ENCODE measurements at regions not wholly inside any gene's neighbourhood (a gene's known extent, or its start where the extent isn't known, plus 50 kb on each side); places are given as distances from the start of the nearest gene placed in this dataset.

- 84 to 90% (median 86%) methylated on average over 6 of the region's 6 CpGs for WGBS, 3 donors
- H3K27me3 ChIP-seq = peaks cover 4% of the 10 kb centered on the region
- no peak overlapping the region for H3K4me3 ChIP-seq
- TF ChIP-seq EP300 (IDR thresholded peaks at IDR 0.05) (no peak), CTCF (IDR thresholded peaks at IDR 0.05) (no peak), POLR2A (IDR thresholded peaks at IDR 0.05) (no peak)
- H3K9me3 ChIP-seq = no peaks in the 10 kb centered on the region
- H3K36me3 ChIP-seq = no peaks in the 10 kb centered on the region
- H3K27ac ChIP-seq = no peak overlapping the region
- no peaks in the 10 kb centered on the region for H3K4me1 ChIP-seq (ENCODE audit: insufficient read depth)
- intact Hi-C loops (cut with DNase I) = no loop called here
- DNase-seq = no peak
Measured at GRCh38 chr7:115883629-115884028, 146.9 kb downstream of the TFEC start.

- H3K4me3 ChIP-seq = no peak overlapping the region
- H3K4me1 ChIP-seq (ENCODE audit: insufficient read depth) = no peaks in the 10 kb centered on the region
- H3K36me3 ChIP-seq = no peaks in the 10 kb centered on the region
- intact Hi-C loops (cut with DNase I) = no loop called here
- peaks cover 4% of the 10 kb centered on the region for H3K27me3 ChIP-seq
- WGBS, 3 donors = 88 to 95% (median 90%) methylated on average over 2 of the region's 2 CpGs
- DNase-seq = no peak
- no peak for TF ChIP-seq CTCF (IDR thresholded peaks at IDR 0.05)
- TF ChIP-seq POLR2A (IDR thresholded peaks at IDR 0.05) = no peak
- TF ChIP-seq EP300 (IDR thresholded peaks at IDR 0.05) = no peak
- H3K27ac ChIP-seq = no peak overlapping the region
- no peaks in the 10 kb centered on the region for H3K9me3 ChIP-seq
Measured at GRCh38 chr7:115881476-115881875, 149.1 kb downstream of the TFEC start.

- Histone ChIP-seq H3K36me3 (no peaks in the 10 kb centered on the region), H3K4me1 (ENCODE audit: insufficient read depth) (no peaks in the 10 kb centered on the region), H3K27ac (no peak overlapping the region), H3K27me3 (peaks cover 4% of the 10 kb centered on the region), H3K9me3 (no peaks in the 10 kb centered on the region), H3K4me3 (no peak overlapping the region)
- WGBS, 3 donors = 86 to 91% (median 91%) methylated on average over 2 of the region's 2 CpGs
- TF ChIP-seq CTCF (IDR thresholded peaks at IDR 0.05) (no peak), EP300 (IDR thresholded peaks at IDR 0.05) (no peak), POLR2A (IDR thresholded peaks at IDR 0.05) (no peak)
- no peak for DNase-seq
- intact Hi-C loops (cut with DNase I) = no loop called here
Measured at GRCh38 chr7:115879171-115879570, 151.4 kb downstream of the TFEC start.

- TF ChIP-seq EP300 (IDR thresholded peaks at IDR 0.05) (no peak), POLR2A (IDR thresholded peaks at IDR 0.05) (no peak), CTCF (IDR thresholded peaks at IDR 0.05) (no peak)
- DNase-seq = no peak
- H3K4me3 ChIP-seq = no peak overlapping the region
- no peaks in the 10 kb centered on the region for H3K9me3 ChIP-seq
- H3K4me1 ChIP-seq (ENCODE audit: insufficient read depth) = no peaks in the 10 kb centered on the region
- no peaks in the 10 kb centered on the region for H3K27me3 ChIP-seq
- H3K36me3 ChIP-seq = no peaks in the 10 kb centered on the region
- no peak overlapping the region for H3K27ac ChIP-seq
- intact Hi-C loops (cut with DNase I) = no loop called here
Measured at GRCh38 chr7:115869801-115870200, 160.8 kb downstream of the TFEC start.

- 43 to 55% (median 48%) methylated on average over 3 of the region's 3 CpGs for WGBS, 3 donors
- Histone ChIP-seq H3K27me3 (no peaks in the 10 kb centered on the region), H3K4me1 (ENCODE audit: insufficient read depth) (no peaks in the 10 kb centered on the region), H3K9me3 (no peaks in the 10 kb centered on the region), H3K27ac (no peak overlapping the region), H3K4me3 (no peak overlapping the region), H3K36me3 (no peaks in the 10 kb centered on the region)
- intact Hi-C loops (cut with DNase I) = no loop called here
- TF ChIP-seq CTCF (IDR thresholded peaks at IDR 0.05) (no peak), POLR2A (IDR thresholded peaks at IDR 0.05) (no peak)
- no peak for DNase-seq
Measured at GRCh38 chr7:115869190-115869589, 161.4 kb downstream of the TFEC start.

Data from ovary (tissue), 7 donors.